IPS DF 19.7 (cell line): ENCODE measurements at regions not wholly inside any gene's neighbourhood (a gene's known extent, or its start where the extent isn't known, plus 50 kb on each side); places are given as distances from the start of the nearest gene placed in this dataset.

Experiments
- DNase-seq: peaks from one replicate; pipeline ENCODE4 v3.0.0-alpha.2; 2013; ENCODE audit warnings: low read depth, low spot score

DNA sequence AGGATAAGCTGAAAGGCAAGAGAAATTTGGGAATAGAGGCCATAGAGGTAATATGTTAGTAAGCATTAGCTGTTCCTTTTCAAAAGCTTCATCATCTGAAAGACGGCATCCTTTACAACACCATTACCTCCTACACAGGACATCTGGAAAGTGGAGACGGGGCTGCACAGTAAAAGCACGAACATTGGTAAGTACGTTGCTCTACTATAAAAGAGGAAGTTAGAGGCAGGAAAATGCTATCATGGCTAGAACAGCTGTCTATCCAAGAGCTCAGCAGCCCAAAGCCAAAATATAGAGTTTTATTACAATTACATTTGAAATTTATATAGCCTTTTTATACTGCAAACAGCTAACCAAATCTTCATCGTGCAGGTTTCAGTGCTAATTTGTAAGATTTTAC, 172.3 kb upstream of the GRIP1 start:
- DNase-seq: no peak

DNA sequence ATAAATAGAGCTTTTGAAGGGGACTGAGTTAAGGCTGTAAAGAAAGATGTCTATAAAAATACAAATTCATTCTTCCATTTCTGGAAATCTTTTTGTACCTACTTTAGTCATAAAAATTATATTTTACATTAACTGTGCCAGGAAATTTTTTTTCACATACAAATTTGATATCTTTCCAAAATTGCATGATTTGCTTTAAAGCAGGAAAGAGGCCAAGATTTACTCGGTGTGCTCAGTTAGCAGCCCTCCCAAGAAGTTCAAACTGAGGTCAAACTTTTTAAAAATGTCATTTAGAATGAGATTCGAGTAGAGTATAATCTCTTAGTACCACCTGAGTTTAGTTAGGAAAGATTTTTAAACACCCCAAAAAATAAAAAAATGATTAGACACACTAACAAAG, 173.2 kb upstream of the GRIP1 start:
- no peak for DNase-seq

DNA sequence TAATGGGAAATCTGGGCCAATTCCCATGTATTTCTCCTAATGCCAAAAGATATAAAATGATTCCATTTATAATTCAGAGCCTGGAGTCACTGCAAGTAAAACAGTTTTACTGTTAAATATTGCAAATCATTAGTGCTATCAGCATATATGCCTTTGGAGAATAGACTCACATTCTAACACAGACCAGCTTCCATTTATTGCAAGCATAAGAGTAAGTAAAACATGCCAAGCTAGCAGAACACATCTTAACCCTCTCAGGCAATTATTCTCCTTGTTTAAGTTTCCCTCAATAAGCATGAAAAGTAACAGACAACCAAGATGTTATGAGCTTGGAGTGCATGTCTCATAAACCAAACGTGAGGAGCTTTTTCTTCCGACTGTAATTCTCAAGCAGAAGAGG, 173.9 kb upstream of the GRIP1 start:
- DNase-seq: no peak

DNA sequence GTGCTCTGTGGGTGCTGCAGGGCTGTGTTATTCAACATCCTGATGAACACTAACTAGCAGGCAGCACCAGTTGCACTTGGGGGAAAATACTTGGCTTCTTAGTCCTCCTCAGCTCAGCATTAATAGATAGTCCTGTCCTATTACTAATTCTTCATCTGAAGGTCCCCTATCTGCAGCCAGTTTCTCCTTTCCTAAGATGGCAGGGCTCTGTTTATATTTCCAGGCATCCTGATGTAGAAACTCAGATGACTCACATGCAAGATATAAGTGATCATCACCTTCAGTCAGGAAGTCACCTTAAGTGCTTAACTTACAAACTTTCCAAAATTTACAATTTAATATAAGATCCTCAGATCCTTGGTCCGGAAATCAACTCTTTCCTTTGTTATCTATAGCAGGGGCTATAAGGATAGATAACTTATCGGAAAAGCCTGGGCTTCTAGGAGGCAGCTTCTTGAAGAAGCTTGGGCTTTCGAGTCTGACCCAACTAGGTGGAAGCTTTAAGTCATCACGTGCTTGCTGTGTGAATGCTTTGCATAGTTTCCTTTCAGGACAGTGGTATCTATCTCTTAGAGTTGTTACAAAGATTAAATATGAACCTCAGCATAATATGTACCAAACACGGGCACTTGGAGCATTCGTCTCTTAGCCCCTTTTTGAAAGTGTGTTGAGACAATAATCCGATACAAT, 181.0 kb upstream of the GRIP1 start:
- no peak for DNase-seq

DNA sequence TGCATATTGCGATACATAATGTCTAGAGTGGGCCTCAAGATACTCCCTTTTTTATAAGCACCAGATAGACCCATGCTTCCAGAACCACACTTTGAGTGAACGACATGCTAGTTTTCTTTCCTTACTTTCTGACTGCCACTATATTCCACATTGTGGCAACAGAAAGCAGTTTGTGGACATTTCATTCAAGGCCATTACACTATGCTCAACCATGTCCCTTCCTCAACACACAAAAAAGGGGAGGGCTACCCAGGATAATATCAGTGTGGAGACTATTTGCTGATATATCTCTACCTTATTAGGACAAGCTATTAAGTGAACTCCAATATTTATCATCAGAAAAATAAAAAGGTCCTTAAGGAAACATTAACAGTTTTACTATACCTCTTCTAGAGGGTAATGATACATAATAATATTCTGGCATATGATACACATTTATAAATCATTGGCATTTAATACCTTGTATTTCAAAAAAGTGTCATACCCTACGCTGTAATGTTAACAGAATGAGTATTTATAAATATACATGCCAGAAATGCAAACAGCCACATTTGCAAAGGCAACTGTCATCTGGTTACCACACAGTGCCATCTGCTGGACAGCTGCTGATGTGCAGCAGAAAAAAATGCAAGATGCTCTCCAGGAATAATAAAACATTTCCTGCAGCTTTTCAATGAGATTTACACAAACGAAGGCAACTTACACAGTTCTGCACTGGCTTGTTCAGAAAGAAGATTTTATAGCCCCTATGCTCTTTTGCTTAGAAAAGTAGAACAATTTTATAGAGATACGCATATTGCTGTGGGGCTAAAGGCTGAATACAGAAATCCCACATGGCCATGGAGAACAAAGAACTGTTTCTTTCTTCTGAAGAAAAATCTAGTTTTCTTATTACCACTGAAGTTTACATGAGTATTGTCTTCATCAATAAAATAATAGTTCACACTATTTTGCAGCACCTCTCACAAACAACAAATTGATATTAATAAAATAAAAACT, 182.2 kb upstream of the GRIP1 start:
- DNase-seq: no peak

DNA sequence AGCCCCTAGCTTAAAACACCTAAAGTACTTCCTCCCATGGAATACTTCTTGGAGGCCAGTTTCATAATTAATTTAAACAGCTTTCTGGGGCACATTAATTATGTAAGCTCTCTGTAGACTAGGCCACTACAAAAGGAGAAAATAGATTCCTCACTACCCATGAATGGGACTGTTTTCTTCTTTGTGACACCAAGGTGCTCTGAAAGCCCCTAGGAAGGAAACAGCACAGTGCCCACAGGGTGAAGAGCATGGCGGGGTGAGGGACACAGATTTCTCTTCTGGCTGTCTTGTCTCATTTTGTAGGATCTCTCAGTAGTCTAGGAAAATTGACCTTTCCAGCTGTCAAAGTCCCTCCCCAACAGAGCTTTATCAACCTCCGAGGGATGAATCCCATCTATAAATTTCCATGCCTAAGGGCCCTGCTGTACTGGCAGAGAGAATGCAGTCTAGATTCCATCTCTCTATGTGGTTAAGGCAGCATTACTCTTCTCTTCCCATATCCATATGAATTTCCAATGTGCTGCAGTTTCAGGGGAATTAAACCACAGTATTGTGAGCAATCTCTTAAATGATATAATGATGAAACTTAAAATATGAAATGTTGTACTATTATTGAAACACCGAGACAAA, 183.6 kb upstream of the GRIP1 start:
- DNase-seq: no peak

DNA sequence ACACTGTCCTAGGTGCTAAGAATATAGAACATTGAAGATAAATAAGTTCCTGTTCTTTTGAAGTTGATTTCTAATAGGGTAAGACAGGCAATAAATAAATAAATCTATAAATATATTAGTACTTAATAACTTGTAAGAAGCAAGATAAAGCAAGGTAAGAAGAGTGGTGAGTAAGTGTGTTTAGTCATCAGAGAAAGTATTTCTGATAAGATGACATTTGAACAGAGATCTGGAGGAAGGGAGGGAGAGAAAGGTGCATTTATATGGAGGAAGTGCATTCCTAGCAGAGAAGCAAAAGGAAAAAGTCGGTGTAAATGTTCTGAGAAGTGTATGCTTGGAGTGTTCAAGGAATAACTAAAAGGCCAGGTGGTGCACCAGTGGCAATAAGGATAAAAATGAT, 184.4 kb upstream of the GRIP1 start:
- no peak for DNase-seq

DNA sequence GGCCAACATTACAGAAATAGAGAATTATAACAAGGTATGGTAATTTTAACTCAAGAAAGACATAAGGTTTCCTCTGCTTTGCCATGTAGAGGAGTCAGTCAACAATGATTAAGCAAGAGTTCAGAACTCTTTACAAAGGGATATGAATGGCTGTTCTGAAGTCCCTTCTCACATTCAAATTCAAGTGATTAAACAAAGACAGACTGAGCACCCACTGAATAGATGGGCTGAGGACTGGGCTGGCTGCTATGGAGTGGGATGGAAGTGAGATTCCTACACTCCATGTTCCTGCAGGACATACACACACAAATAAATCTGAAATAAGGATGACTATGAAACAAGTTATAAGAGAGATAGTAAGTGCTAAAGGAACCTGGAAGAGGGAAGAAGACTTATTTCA, 199.0 kb upstream of the GRIP1 start:
- no peak for DNase-seq

DNA sequence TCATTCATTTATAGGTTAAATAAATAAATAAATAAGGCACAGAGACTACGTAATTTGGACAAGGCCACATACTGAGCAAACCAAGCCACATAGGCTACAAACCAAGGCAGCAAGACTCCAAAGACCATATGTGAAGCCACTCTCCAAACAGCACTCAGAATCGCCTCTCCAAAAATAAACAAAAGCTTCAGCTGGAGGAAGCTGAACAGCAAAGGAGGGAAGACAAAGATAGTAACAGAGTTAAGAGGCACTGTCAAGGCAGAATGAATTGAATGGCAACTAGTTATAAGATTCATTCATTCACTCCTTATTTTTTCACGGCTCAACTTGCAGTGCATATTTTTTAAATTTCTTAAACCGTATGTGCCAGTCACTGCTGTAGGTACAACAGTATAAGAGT, 200.5 kb upstream of the GRIP1 start:
- DNase-seq: no peak

DNA sequence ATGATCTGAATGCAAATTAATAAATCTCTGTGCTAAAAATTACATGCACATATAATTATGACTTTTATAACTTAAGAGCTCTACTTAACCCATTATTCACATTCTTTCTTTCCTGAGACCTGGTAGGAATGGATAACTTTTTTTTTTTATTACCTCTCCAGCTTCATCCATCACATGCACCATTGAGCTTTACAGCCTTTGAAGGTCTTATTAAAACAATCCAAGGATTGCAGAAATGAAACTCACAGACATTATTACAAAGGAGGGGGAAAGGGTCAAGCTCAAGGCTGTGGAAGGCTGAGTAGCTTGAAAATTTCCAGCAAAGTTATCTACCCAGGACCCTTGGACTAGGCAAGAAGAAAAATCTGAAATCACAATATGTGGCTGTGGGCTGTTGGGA, 202.5 kb upstream of the GRIP1 start:
- DNase-seq: no peak

DNA sequence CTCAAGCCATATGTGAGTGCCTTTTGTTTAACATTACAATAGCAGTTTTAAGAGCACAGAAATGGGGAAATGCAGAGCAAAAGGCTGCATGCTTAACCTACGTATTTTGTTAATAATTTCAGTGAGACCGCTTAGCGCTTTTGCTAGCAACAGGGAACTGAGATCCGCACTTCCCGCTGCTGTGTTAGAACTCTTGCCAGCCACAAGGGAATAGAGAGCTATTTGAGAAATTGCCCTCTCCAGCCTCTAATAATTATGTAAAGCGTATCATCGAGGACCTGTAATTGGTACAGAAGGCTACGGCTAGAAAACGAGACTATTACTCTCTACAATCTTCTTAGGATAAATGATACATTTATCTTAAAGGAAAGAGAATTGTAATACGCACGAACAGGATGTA, 205.2 kb upstream of the GRIP1 start:
- DNase-seq: no peak

DNA sequence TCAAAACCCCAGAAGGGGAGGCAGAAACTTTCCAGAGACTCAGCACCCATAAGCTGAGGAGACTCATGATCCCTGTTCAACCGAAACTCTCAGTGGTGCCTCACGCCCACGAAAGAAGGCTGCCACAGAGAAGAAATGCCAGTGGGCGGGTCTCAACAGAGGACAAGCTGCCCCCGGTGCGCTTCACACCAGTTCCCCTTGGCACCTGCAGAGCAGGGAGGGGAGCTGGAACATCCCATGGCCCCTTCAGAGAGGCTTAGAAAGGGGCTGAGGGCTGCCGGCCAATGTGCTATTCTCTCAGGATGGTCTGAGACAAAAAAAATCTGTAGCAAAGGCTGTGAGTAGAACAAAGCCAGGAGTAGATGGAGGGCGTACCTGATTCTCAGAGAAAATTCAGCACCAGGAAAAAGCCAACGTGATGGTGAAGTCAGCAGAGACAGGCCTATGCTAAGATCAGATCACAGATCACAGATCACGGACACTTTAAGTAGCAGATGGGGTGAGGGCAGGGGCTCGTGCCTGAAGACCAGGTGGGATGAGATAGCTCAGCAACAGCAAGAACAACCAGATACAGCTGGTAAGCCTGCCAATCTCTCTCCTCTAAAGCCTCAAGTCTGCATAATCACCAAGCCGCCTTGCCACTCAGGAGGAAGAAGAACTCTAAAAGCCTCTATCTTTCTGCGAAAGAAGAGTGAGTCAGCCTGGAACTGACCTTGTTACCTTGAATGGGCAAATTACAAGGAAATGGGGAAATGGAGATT, 206.4 kb upstream of the GRIP1 start:
- no peak for DNase-seq

DNA sequence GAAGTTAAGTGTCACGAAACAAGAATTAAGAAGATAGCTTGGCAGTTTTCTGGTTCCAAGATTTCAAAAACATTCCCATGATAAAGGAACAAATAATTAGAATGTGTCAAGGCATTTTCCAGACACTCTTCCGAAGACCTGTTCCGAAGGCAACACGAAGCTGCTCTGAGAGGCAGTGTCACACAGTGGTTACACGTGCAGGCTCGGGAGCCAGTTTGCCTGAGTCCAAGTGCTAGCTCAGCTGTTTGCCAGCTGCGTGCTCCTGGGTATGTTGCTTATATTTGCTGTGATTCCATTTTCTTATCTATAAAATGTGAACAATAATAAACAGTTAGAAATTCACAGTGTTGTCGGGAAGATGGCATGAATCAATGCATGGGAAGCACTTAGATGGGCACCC, 217.9 kb upstream of the GRIP1 start:
- DNase-seq: no peak

DNA sequence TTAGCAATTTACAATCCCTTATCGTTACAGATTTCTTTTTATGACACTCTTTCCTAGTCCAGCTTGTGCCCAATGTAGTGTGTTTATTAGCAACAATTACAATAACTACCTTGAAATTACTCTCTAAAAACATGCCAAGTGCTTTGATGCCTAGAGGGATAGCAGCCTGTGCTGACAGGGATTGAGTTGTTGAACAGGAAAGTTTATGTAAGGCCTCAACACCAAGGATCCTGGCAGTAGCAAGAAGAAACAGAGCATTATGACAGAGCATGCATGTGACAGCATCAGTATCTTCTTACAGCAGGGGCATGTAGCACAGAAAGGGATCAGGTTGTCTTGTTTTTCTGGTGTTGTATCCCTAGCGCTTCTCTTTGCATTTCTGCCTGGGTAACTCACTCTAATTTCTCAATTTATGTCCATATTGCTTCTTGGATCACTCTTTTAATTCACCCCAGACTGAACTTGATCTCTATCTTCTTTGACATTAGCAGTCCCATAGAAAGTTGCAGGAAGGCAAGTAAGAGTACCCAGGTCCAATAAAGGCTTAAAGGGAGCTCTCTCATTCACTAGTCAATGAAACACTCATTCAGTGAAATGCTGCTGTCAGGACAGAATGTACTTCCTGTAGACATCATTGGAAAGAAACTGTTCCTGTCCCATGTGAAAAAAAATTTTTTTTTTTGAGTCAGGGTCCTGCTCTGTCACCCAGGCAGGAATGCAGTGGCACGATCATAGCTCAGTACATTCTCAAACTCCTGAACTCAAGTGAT, 220.0 kb upstream of the GRIP1 start:
- DNase-seq: no peak

DNA sequence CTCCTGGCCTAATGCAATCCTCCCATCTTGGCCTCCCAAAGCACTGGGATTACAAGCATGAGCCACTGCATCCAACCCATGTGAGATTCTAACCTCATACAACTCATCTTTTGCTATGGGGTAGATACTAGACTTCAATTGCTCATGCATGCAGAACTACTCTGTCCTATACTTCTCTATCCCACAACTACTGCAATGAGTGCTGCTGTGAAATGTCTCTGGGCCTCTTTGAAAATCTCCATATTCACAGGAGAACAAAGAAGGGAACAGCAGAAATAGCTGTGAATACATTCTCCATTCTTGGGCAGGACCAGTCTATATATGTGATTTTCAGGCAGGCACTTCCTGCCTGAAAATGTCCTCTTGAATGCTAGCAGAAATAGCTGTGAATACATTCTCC, 220.7 kb upstream of the GRIP1 start:
- DNase-seq: no peak

DNA sequence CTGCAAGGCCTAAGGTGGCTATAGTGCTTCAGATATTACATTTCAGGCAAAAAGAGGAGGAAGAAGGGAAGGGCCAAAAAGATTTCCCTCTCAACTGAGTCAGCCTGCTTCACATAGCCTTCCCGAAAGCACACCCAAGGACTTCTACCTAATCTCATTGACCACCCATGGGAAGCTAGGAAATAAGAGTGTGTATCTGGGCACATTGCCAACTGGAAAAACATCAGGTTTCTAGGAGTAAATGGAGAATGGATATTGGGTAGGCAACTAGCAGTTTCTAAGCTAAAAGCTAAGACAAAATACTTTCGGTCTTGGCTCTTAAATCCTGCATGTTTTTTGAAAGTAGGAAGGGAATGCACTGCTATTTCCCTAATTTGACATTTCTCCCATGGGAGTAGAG, 221.7 kb upstream of the GRIP1 start:
- no peak for DNase-seq

DNA sequence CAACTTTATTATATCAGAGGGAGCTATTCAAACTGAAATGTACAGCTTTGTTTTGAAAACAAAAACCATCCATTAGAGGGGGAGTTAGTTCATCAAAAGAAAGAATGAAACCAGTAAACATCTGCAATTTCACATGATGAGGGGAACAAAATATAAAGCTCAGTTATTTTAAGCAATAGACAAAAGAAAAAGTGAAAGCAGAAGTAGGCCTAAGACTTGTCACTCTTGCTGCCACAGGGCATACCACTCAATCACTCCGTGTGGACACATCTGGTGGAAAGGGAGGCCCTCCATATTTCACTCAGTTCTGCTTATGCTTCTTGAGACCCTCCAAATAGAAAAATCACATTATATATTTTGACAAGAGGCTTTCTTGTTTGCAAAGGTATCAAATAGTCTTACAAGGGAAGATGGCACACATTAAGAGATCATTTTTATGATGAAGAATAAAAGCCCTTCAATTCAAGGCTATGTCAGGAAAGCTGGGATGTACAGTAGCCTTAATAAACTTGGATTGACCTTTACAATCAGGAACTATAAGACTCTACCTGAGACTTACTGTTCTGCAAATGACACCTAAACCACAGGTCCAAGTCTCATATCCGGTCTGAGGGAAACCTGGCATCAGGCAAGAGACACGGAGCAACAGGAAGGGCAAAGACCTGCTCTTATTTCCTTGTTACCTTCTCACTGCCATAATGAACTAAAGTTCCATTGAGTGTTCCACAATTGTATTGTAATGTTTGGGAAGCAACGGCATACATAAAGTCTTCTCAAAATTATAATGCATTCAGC, 222.5 kb upstream of the GRIP1 start:
- DNase-seq: no peak

DNA sequence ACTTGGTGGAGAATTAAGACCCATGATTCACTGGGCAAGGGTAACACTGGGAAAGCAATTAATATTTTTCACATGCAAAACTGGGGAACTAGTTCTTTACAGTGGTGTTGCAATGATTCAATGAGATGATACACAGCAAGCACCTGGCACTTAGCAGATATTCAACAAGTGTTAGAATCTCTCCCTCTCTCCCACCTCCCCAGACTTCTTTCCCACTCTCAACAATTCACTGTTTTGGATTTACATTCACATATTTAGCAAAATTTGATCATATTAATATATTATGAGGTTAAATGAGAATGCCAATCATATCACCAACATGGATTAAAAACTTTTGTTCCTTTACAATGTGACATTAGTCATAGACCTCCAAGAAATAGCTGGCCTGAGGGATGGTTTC, 223.1 kb upstream of the GRIP1 start:
- no peak for DNase-seq

DNA sequence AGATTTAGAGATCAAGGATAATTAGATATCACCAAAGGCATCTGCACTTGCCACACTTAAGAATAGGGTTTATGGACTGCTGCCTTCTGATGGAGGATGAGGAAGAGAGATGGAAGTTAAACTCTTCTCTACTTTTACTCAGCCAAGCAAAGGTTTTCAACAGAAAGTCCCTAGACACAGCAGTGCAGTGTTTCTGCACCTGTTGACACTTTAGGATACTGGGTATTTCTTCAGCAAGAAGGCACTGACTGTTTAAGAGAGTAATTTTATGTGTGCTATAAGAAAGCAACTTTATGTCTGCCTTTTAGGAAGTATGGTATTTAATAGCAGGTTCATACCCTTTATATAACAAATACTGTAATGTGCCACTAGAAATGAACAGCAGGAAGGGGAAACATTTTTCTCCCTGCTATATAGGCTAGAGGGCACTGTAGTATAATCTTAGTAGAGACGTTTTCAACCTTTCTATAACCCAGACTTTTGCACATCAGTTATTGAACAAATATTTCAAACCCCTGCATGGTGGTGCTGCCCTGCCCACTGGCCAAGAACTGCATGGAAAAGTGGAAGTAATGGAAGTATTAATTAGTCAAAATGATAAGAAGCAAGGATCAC, 225.0 kb upstream of the GRIP1 start:
- DNase-seq: no peak

DNA sequence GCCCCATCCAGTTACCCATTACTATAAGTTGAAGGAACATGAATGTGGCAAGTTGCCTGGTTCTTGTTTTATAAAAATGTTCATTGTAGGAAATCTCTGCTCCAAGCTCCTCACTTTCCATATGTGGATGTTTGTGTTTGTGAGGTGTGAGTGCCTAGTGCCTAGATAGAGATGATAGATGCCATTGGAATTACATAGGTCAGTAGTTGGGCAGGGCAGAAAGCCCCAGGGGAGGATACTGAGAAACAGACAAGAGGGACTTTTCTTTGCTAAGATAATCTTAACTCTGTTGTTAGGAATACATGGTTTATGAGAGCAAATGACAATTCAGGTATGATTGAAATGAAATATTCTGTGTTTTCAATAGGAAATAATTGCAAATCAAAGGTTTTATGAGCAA, 226.3 kb upstream of the GRIP1 start:
- DNase-seq: no peak
